ENCODE measurements at regions not wholly inside any gene's neighbourhood (a gene's known extent, or its start where the extent isn't known, plus 50 kb on each side); places are given as distances from the start of the nearest gene placed in this dataset.
A peak's percentile ranks its signal among the peaks of the same experiment; 100 is the strongest.

- no peak for DNase-seq
These were observed 55.3 kb upstream of the CSF3R start for GRCh38 chr1:36537991-36538390.

- no peak for DNase-seq
These were observed 54.6 kb upstream of the CSF3R start for GRCh38 chr1:36537190-36537768.

DNA sequence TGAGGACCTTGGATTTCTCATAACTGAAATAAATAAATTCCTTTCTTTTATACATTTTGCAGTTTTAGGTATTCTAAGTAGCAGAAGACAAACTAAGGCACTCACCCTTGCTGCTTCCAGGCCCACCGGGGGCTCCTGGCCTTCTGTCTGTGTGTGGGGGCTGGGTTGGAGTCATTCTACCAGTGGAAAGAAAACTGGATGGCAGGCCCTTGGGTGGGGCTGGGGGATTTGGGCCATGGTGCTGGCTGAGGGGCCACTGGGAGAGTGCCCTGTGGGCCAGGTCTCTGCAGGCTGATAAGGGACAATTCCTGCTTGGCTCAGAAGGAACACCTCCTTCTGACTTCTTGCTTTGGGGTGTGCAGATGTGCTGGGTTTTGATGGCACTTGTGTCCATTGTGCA is 54.0 kb upstream of the CSF3R start:
- DNase-seq, result no peak

- DNase-seq, result no peak
These were observed 52.1 kb upstream of the CSF3R start for GRCh38 chr1:36534711-36535412.

- no peak for DNase-seq
These were observed 51.2 kb upstream of the CSF3R start for GRCh38 chr1:36533897-36534296.

- peak; percentile 3 for DNase-seq
These were observed 50.2 kb upstream of the CSF3R start for GRCh38 chr1:36532810-36533401.

All from stimulated activated CD8-positive, alpha-beta memory T cell treated with anti-CD3 and anti-CD28 coated beads, Interleukin-4, amount 100 ng/mL, for 48 hours (primary cell).